Neural cell (in vitro differentiated cells): ENCODE measurements at regions not wholly inside any gene's neighbourhood (a gene's known extent, or its start where the extent isn't known, plus 50 kb on each side); places are given as distances from the start of the nearest gene placed in this dataset.

ENCODE experiments used
- H2AFZ ChIP-seq: fragments of 200-600, 300-800 bp; sonication (generic), shearing (Covaris generic); 2 replicates; pipeline ENCODE4 v1.6.0; 2014; ENCODE audit warnings: low read depth, mild to moderate bottlenecking, antibody characterized with exemption, low read length, moderate library complexity
- H3F3A ChIP-seq: fragments of 200-600 bp; shearing (Covaris generic); 2 replicates; pipeline ENCODE4 v1.6.1; 2016; ENCODE audit warnings: mild to moderate bottlenecking, moderate library complexity, mixed read lengths, antibody characterized with exemption, low read length; ENCODE audit not compliant: insufficient read depth, poor library complexity, severe bottlenecking
- H3K27ac ChIP-seq: fragments of 200-600, 300-800 bp; sonication (generic), shearing (Covaris generic); 2 replicates; pipeline ENCODE4 v1.5.1; 2014; ENCODE audit warnings: mild to moderate bottlenecking, low read length, moderate library complexity
- H3K27me3 ChIP-seq: fragments of 300-800, 200-600 bp; sonication (generic), shearing (Covaris generic); 2 replicates; pipeline ENCODE4 v1.6.0; 2014; ENCODE audit warnings: mild to moderate bottlenecking, low read depth, low read length, moderate library complexity; ENCODE audit not compliant: insufficient read depth
- H3K36me3 ChIP-seq: fragments of 300-800, 200-600 bp; sonication (generic), shearing (Covaris generic); 2 replicates; pipeline ENCODE4 v1.5.1; 2014; ENCODE audit warnings: mild to moderate bottlenecking, antibody characterized with exemption, low read length, moderate library complexity; ENCODE audit not compliant: insufficient read depth
- H3K4me2 ChIP-seq: fragments of 300-800, 200-600 bp; sonication (generic), shearing (Covaris generic); 2 replicates; pipeline ENCODE4 v1.6.0; 2014; ENCODE audit warnings: mild to moderate bottlenecking, low read length
- H3K4me3 ChIP-seq: fragments of 300-800, 200-600 bp; sonication (generic), shearing (Covaris generic); 2 replicates; pipeline ENCODE4 v1.5.1; 2014; ENCODE audit warnings: mild to moderate bottlenecking, low read length, moderate library complexity
- H3K79me2 ChIP-seq: fragments of 200-600 bp; shearing (Covaris generic); replicated peaks from 2 replicates; pipeline ENCODE4 v1.6.0; 2014; ENCODE audit warnings: mild to moderate bottlenecking, low read length, moderate library complexity; ENCODE audit not compliant: insufficient read depth
- H3K9ac ChIP-seq: fragments of 300-800, 200-600 bp; sonication (generic), shearing (Covaris generic); 2 replicates; pipeline ENCODE4 v1.6.1; 2016; ENCODE audit warnings: mild to moderate bottlenecking, low read length, mixed read lengths
- H3K9me2 ChIP-seq: fragments of 200-600 bp; shearing (Covaris generic); 2 replicates; pipeline ENCODE4 v1.6.1; 2016; ENCODE audit warnings: mild to moderate bottlenecking, low read length, mixed read lengths; ENCODE audit not compliant: insufficient read depth
- H3K9me3 ChIP-seq: fragments of 200-600, 300-800 bp; sonication (generic), shearing (Covaris generic); 2 replicates; pipeline ENCODE4 v1.6.1; 2016; ENCODE audit warnings: mild to moderate bottlenecking, mixed run types, low read length, moderate library complexity, mixed read lengths
- H4K20me1 ChIP-seq: fragments of 200-600 bp; shearing (Covaris generic); 2 replicates; pipeline ENCODE4 v1.6.1; 2016; ENCODE audit warnings: mild to moderate bottlenecking, mixed run types; ENCODE audit not compliant: insufficient read depth
- EP300 ChIP-seq: fragments of 450-650 bp; conservative IDR thresholded peaks from 2 replicates; pipeline ENCODE4 v1.6.1; 2014; ENCODE audit warnings: antibody characterized with exemption, mild to moderate bottlenecking, moderate library complexity; ENCODE audit not compliant: poor library complexity, severe bottlenecking
- EZH2 ChIP-seq: fragments of 200-600, 300-800 bp; shearing (Covaris generic), sonication (generic); IDR thresholded peaks from 2 replicates; pipeline ENCODE4 v1.6.1; 2014; ENCODE audit warnings: antibody characterized with exemption, low read length, borderline replicate concordance, mild to moderate bottlenecking; ENCODE audit not compliant: insufficient read depth, poor library complexity, severe bottlenecking
- MXI1 ChIP-seq: fragments of 450-650 bp; conservative IDR thresholded peaks from 2 replicates; pipeline ENCODE4 v1.6.1; 2014; ENCODE audit warnings: antibody characterized with exemption, mild to moderate bottlenecking; ENCODE audit not compliant: poor library complexity, severe bottlenecking
- POLR2AphosphoS5 ChIP-seq: IDR thresholded peaks from 2 replicates; pipeline ENCODE4 v1.6.1; 2012
- RAD21 ChIP-seq: fragments of 450-650 bp; conservative IDR thresholded peaks from 2 replicates; pipeline ENCODE4 v1.6.1; 2014; ENCODE audit warnings: antibody characterized with exemption, mild to moderate bottlenecking, moderate library complexity
- SMC3 ChIP-seq: fragments of 450-650 bp; conservative IDR thresholded peaks from 2 replicates; pipeline ENCODE4 v1.6.1; 2014; ENCODE audit warnings: antibody characterized with exemption, mild to moderate bottlenecking, moderate library complexity; ENCODE audit not compliant: poor library complexity
- TAF1 ChIP-seq: IDR thresholded peaks from 2 replicates; pipeline ENCODE4 v1.6.1; 2012; ENCODE audit warnings: low read depth
- TF ChIP-seq, protein P1 (sequence below): IDR thresholded peaks from 2 replicates; pipeline ENCODE4 v1.6.1; 2012; ENCODE audit warnings: borderline replicate concordance
- TF ChIP-seq, protein P2 (sequence below): fragments of 450-650 bp; IDR thresholded peaks from 2 replicates; pipeline ENCODE4 v1.5.1; 2014; ENCODE audit warnings: antibody characterized with exemption, mild to moderate bottlenecking, moderate library complexity; ENCODE audit not compliant: poor library complexity, severe bottlenecking

DNA sequence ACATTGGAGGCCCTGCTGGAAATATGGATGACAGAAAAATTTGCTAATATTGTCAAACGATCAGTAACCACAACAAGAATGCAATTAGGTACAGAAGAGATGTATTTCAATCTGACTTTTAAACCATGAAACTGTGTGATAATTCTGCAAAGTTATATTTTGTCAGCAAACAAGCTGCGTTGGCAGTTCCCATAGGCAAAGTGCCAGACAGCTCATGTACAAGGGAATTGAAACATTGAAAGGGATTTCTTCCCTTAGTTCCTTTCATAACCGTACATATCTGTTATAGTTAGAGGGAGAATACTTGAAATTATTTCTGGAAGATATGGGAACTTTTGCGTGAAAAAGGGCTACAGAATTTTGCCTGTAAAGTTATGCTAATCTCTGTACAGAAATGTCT is 419.4 kb upstream of the PTGER4 start:
- H3K9me3 ChIP-seq = no peaks in the 10 kb centered on the region
- H3K9ac ChIP-seq = no peak overlapping the region
- no peak overlapping the region for H2AFZ ChIP-seq

DNA sequence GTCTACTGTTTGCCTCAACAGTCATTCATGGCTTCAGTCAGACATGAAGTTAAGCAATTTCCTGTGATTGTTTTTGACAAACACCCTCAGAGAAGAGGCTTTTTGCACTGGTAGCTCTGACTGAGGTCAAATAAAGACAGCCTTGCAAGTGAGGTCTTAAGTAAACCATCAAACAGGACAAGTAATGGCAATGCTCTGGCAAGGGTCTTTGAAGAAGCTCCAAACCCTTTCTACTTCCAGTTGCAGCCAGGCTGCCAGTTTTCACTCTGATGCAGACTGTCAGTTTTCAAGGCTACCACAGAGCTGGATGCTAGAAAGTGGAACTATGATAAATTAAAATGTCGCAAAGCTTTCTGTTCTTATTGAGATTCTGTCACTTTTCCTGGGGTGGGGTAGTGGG is 421.5 kb upstream of the PTGER4 start:
- no peaks in the 10 kb centered on the region for H3K79me2 ChIP-seq
- no peaks in the 10 kb centered on the region for H3K9me3 ChIP-seq
- no peaks in the 10 kb centered on the region for H3K36me3 ChIP-seq
- H3F3A ChIP-seq = no peaks in the 10 kb centered on the region
- H2AFZ ChIP-seq = no peak overlapping the region
- no peaks in the 10 kb centered on the region for H3K9me2 ChIP-seq
- no peak overlapping the region for H3K4me2 ChIP-seq
- no peaks in the 10 kb centered on the region for H3K27me3 ChIP-seq
- no peak overlapping the region for H3K27ac ChIP-seq
- no peaks in the 10 kb centered on the region for H4K20me1 ChIP-seq
- H3K9ac ChIP-seq = no peak overlapping the region
- H3K4me3 ChIP-seq = no peak overlapping the region
- TF ChIP-seq POLR2AphosphoS5 (no peak), MXI1 (no peak), TAF1 (no peak), RAD21 (no peak), EP300 (no peak), EZH2 (no peak), SMC3 (no peak)
- TF ChIP-seq, protein P1, sequence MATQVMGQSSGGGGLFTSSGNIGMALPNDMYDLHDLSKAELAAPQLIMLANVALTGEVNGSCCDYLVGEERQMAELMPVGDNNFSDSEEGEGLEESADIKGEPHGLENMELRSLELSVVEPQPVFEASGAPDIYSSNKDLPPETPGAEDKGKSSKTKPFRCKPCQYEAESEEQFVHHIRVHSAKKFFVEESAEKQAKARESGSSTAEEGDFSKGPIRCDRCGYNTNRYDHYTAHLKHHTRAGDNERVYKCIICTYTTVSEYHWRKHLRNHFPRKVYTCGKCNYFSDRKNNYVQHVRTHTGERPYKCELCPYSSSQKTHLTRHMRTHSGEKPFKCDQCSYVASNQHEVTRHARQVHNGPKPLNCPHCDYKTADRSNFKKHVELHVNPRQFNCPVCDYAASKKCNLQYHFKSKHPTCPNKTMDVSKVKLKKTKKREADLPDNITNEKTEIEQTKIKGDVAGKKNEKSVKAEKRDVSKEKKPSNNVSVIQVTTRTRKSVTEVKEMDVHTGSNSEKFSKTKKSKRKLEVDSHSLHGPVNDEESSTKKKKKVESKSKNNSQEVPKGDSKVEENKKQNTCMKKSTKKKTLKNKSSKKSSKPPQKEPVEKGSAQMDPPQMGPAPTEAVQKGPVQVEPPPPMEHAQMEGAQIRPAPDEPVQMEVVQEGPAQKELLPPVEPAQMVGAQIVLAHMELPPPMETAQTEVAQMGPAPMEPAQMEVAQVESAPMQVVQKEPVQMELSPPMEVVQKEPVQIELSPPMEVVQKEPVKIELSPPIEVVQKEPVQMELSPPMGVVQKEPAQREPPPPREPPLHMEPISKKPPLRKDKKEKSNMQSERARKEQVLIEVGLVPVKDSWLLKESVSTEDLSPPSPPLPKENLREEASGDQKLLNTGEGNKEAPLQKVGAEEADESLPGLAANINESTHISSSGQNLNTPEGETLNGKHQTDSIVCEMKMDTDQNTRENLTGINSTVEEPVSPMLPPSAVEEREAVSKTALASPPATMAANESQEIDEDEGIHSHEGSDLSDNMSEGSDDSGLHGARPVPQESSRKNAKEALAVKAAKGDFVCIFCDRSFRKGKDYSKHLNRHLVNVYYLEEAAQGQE = no peak
- TF ChIP-seq, protein P2, sequence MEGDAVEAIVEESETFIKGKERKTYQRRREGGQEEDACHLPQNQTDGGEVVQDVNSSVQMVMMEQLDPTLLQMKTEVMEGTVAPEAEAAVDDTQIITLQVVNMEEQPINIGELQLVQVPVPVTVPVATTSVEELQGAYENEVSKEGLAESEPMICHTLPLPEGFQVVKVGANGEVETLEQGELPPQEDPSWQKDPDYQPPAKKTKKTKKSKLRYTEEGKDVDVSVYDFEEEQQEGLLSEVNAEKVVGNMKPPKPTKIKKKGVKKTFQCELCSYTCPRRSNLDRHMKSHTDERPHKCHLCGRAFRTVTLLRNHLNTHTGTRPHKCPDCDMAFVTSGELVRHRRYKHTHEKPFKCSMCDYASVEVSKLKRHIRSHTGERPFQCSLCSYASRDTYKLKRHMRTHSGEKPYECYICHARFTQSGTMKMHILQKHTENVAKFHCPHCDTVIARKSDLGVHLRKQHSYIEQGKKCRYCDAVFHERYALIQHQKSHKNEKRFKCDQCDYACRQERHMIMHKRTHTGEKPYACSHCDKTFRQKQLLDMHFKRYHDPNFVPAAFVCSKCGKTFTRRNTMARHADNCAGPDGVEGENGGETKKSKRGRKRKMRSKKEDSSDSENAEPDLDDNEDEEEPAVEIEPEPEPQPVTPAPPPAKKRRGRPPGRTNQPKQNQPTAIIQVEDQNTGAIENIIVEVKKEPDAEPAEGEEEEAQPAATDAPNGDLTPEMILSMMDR = no peak

More for the DNA sequence above, 419.4 kb upstream of the PTGER4 start:
- H4K20me1 ChIP-seq = no peaks in the 10 kb centered on the region
- H3K27me3 ChIP-seq = no peaks in the 10 kb centered on the region
- no peak overlapping the region for H3K27ac ChIP-seq
- H3K4me2 ChIP-seq = no peak overlapping the region
- no peaks in the 10 kb centered on the region for H3K9me2 ChIP-seq
- TF ChIP-seq, protein P1 = no peak
- no peak for TF ChIP-seq POLR2AphosphoS5
- no peak for TF ChIP-seq EP300
- no peak for TF ChIP-seq MXI1
- no peak for TF ChIP-seq EZH2
- no peak for TF ChIP-seq TAF1
- TF ChIP-seq RAD21 = no peak
- TF ChIP-seq, protein P2 = no peak
- no peak overlapping the region for H3K4me3 ChIP-seq
- no peaks in the 10 kb centered on the region for H3K36me3 ChIP-seq
- no peaks in the 10 kb centered on the region for H3F3A ChIP-seq
- no peaks in the 10 kb centered on the region for H3K79me2 ChIP-seq
